Keratinocyte (primary cell): ENCODE measurements at regions not wholly inside any gene's neighbourhood (a gene's known extent, or its start where the extent isn't known, plus 50 kb on each side); places are given as distances from the start of the nearest gene placed in this dataset.

Experiments used
- DNase-seq: peaks from one replicate; pipeline ENCODE4 v3.0.0-alpha.2; 2011; ENCODE audit warnings: low read depth, missing footprints, low spot score
- FAIRE-seq: peaks from 2 replicates; lab custom pipeline; 2011; peaks lifted over from hg19 to GRCh38; lab: Jason Lieb, UNC
- H2AFZ ChIP-seq: 2 replicates; pipeline ENCODE4 v1.6.0; 2012; ENCODE audit warnings: low read length, control low read depth, inconsistent platforms; ENCODE audit not compliant: control insufficient read depth
- H3K27ac ChIP-seq: 2 replicates; pipeline ENCODE4 v1.5.1; 2011; ENCODE audit warnings: low read length; ENCODE audit not compliant: control insufficient read depth, insufficient read depth
- H3K27me3 ChIP-seq: 3 replicates; pipeline ENCODE4 v1.6.0; 2011; ENCODE audit warnings: low read length; ENCODE audit not compliant: control insufficient read depth, insufficient read depth; ENCODE audit errors: extremely low read depth
- H3K36me3 ChIP-seq, 2 experiments: 2 replicates in 1 of 2; 3 replicates in 1 of 2; pipeline ENCODE4 v1.5.1; 2011; ENCODE audit warnings: low read length in 2 of 2, mild to moderate bottlenecking in 1 of 2; ENCODE audit not compliant: control insufficient read depth in 2 of 2, insufficient read depth in 2 of 2; ENCODE audit errors: extremely low read depth in 1 of 2
- H3K4me1 ChIP-seq: 3 replicates; pipeline ENCODE4 v1.5.1; 2011; ENCODE audit warnings: low read length; ENCODE audit not compliant: control insufficient read depth, insufficient read depth; ENCODE audit errors: extremely low read depth
- H3K4me2 ChIP-seq: 3 replicates; pipeline ENCODE4 v1.6.0; 2011; ENCODE audit warnings: low read depth, low read length; ENCODE audit not compliant: control insufficient read depth, insufficient read depth; ENCODE audit errors: extremely low read depth
- H3K4me3 ChIP-seq, 3 experiments: fragments of 200-600 bp in 1 of 3; sonication (generic) in 1 of 3; 2 replicates in 2 of 3; 3 replicates in 1 of 3; pipeline ENCODE4 v1.5.1; 2011 to 2016; ENCODE audit warnings: low read length in 3 of 3, mild to moderate bottlenecking in 3 of 3, control low read depth in 2 of 3, inconsistent platforms in 1 of 3, low read depth in 1 of 3, mixed read lengths in 1 of 3, mixed run types in 1 of 3, moderate library complexity in 1 of 3; ENCODE audit not compliant: control insufficient read depth in 2 of 3, insufficient read depth in 2 of 3; ENCODE audit errors: extremely low read depth in 1 of 3
- H3K79me2 ChIP-seq: 2 replicates; pipeline ENCODE4 v1.6.0; 2012; ENCODE audit warnings: low read length; ENCODE audit not compliant: control insufficient read depth, insufficient read depth
- H3K9ac ChIP-seq: 3 replicates; pipeline ENCODE4 v1.6.0; 2011; ENCODE audit warnings: low read length; ENCODE audit not compliant: control insufficient read depth, insufficient read depth; ENCODE audit errors: extremely low read depth
- H3K9me1 ChIP-seq: 3 replicates; pipeline ENCODE4 v1.6.0; 2011; ENCODE audit warnings: low read length; ENCODE audit not compliant: control insufficient read depth, insufficient read depth; ENCODE audit errors: extremely low read depth
- H3K9me3 ChIP-seq: 2 replicates; pipeline ENCODE4 v1.5.1; 2012; ENCODE audit warnings: low read depth, low read length; ENCODE audit not compliant: control insufficient read depth
- H4K20me1 ChIP-seq: 3 replicates; pipeline ENCODE4 v1.6.0; 2011; ENCODE audit warnings: low read length; ENCODE audit not compliant: control insufficient read depth, insufficient read depth; ENCODE audit errors: extremely low read depth
- CTCF ChIP-seq, 3 experiments: IDR thresholded peaks in 1 of 3; conservative IDR thresholded peaks in 1 of 3; optimal IDR thresholded peaks in 1 of 3; 2 replicates in 2 of 3; 3 replicates in 1 of 3; pipeline versions ENCODE3 to v1.5.1; 2011; ENCODE audit warnings: low read length in 3 of 3, mild to moderate bottlenecking in 3 of 3, moderate library complexity in 2 of 3, control low read depth in 1 of 3, inconsistent platforms in 1 of 3; ENCODE audit not compliant: insufficient read depth in 2 of 3; ENCODE audit errors: extremely low read depth in 1 of 3
- EZH2 ChIP-seq: IDR thresholded peaks from one replicate; pipeline ENCODE4 v1.6.1; 2012; ENCODE audit warnings: inconsistent platforms, mild to moderate bottlenecking, low read length, moderate library complexity
- dilution Hi-C: fragments of 300-500 bp; cut with MboI; formaldehyde crosslinking; loops from one replicate; pipeline ENCODE4 v1.7.0; 2020; ENCODE audit warnings: low sequenced_read_pairs; ENCODE audit not compliant: extremely low pct_ligation_motif_present

GRCh38 chr13:73972545-73972944 lies 161.7 kb downstream of the KLF12 start:
- DNase-seq (no peak), FAIRE-seq (no peak)
- TF ChIP-seq CTCF (optimal IDR thresholded peaks at IDR 0.05 in 1 of 3, IDR thresholded peaks at IDR 0.05 in 1 of 3, conservative IDR thresholded peaks at IDR 0.05 in 1 of 3; ENCODE audit: extremely low read depth in 1 of 3, insufficient read depth in 2 of 3, low read length in 3 of 3) (no peak), EZH2 (no peak)
- Histone ChIP-seq H3K27ac (no peak overlapping the region), H3K4me1 (no peaks in the 10 kb centered on the region), H3K9ac (no peak overlapping the region), H3K9me3 (no peaks in the 10 kb centered on the region), H4K20me1 (no peaks in the 10 kb centered on the region), H3K4me3 (no peak overlapping the region), H3K9me1 (no peaks in the 10 kb centered on the region), H2AFZ (no peak overlapping the region), H3K27me3 (no peaks in the 10 kb centered on the region), H3K36me3 (no peaks in the 10 kb centered on the region), H3K79me2 (peaks cover 4% of the 10 kb centered on the region), H3K4me2 (no peak overlapping the region)
- dilution Hi-C loops: no loop called here

- Histone ChIP-seq H3K27me3 (no peaks in the 10 kb centered on the region), H3K4me3 (no peak overlapping the region), H3K27ac (no peak overlapping the region), H3K9ac (no peak overlapping the region), H3K36me3 (no peaks in the 10 kb centered on the region), H2AFZ (no peak overlapping the region), H3K79me2 (peaks cover 4% of the 10 kb centered on the region), H3K9me1 (no peaks in the 10 kb centered on the region), H3K4me2 (no peak overlapping the region), H3K9me3 (no peaks in the 10 kb centered on the region), H3K4me1 (no peaks in the 10 kb centered on the region), H4K20me1 (no peaks in the 10 kb centered on the region)
- no peak for DNase-seq
- TF ChIP-seq CTCF (optimal IDR thresholded peaks at IDR 0.05 in 1 of 3, IDR thresholded peaks at IDR 0.05 in 1 of 3, conservative IDR thresholded peaks at IDR 0.05 in 1 of 3; ENCODE audit: extremely low read depth in 1 of 3, insufficient read depth in 2 of 3, low read length in 3 of 3) (no peak), EZH2 (no peak)
- FAIRE-seq: no peak
- dilution Hi-C loops: no loop called here
These were observed 162.7 kb downstream of the KLF12 start for GRCh38 chr13:73971481-73971880.
